Esophagus squamous epithelium (tissue), 4 donors: ENCODE measurements at regions not wholly inside any gene's neighbourhood (a gene's known extent, or its start where the extent isn't known, plus 50 kb on each side); places are given as distances from the start of the nearest gene placed in this dataset.

Experiments used
- POLR2A ChIP-seq, 4 donors: fragments of 450-650 bp; IDR thresholded peaks; one replicate each; pipeline ENCODE4 v1.6.1; 2017; ENCODE audit warnings: antibody characterized with exemption in 4 of 4, mild to moderate bottlenecking in 4 of 4, moderate library complexity in 3 of 4
- TF ChIP-seq, protein P1 (sequence below), 6 experiments: fragments of 450-650 bp in 4 of 6; fragments of 200-600 bp in 2 of 6; sonication (generic) in 2 of 6; IDR thresholded peaks; one replicate each; pipeline ENCODE4 v1.5.1; 2016 to 2019; ENCODE audit warnings: antibody characterized with exemption in 6 of 6, mild to moderate bottlenecking in 4 of 6, moderate library complexity in 4 of 6

DNA sequence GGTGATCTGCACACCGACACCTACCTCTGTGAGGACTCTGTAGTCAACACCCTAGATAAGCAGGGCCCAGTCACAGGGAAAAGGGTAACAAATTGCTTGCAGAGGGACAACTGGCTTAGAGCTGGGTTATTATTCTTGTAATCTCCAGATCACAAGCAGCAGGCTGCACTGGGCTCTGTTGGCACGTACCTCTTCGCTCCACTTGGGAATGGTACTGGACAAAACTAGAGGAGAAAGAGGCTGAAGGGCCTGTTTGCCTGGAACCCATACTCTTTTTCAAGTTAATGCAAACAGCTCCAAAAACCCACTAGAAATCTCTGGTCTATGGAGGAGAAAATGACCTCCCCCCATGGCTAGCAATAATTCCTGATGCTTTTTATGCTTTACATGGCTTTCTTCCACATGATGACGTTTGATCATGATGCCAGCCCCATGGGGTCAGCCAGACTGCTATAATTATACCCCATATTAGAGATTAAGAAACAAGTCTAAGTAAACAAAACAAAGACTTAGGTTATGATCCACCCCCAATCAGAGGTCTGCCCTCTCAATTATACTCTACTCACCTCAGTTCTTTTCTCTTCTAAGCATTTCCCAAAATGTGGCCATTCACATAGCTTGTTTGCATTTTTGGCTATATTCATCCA, 190.0 kb downstream of the UNC5CL start:
- TF ChIP-seq, protein P1, sequence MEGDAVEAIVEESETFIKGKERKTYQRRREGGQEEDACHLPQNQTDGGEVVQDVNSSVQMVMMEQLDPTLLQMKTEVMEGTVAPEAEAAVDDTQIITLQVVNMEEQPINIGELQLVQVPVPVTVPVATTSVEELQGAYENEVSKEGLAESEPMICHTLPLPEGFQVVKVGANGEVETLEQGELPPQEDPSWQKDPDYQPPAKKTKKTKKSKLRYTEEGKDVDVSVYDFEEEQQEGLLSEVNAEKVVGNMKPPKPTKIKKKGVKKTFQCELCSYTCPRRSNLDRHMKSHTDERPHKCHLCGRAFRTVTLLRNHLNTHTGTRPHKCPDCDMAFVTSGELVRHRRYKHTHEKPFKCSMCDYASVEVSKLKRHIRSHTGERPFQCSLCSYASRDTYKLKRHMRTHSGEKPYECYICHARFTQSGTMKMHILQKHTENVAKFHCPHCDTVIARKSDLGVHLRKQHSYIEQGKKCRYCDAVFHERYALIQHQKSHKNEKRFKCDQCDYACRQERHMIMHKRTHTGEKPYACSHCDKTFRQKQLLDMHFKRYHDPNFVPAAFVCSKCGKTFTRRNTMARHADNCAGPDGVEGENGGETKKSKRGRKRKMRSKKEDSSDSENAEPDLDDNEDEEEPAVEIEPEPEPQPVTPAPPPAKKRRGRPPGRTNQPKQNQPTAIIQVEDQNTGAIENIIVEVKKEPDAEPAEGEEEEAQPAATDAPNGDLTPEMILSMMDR (IDR thresholded peaks at IDR 0.05): no peak
- TF ChIP-seq POLR2A (IDR thresholded peaks at IDR 0.05): no peak
